EL (cell line): ENCODE measurements at regions not wholly inside any gene's neighbourhood (a gene's known extent, or its start where the extent isn't known, plus 50 kb on each side); places are given as distances from the start of the nearest gene placed in this dataset.
"Not testable (repeated sequence)": the region's sequence is repeated elsewhere in the genome, so short reads cannot be mapped to it uniquely, and the experiment has no call there.

Source experiments
- DNase-seq: peaks from one replicate; pipeline ENCODE4 v3.0.0-alpha.2; 2016

DNA sequence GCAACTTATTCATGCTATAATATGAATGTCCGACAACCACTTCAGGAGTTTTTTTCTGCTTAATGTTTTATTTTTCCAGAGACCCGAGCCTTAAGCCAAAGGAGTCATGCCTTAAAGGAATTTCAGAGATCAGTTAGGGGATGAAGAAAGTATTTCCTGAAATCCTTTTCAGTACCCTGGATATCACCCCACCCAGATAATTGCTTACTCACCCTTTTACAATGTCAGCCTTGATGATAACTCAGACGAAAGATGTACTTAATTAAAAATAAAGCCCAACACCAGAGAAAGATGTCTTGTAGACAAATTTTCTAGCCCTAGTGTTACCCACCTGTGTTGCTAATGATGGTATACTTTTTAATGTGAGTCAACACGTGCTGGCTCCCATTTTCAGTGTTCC lies 124.1 kb downstream of the XCL2 start:
- DNase-seq: peak; percentile 27

- no peak for DNase-seq
These were observed 127.6 kb downstream of the XCL2 start for GRCh38 chr1:168416220-168416619.

DNA sequence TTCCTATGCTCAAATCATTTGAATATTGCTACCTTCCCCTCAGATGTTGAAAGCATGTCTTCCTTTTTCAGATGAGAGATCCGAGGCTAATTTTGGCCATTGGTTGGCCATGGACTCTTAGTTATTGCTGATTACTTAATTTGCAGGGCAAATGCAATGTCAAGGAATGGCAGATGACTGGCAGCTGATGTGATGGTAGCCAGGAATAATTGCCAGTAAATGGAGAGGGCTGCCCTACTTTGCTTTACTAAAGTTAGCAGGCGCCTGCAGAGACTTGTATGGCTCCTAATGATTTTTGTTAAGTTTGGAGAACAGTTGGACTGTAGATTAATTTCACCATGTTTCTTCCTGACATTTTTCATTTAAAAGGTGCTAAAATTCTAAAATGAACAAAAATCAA lies 128.9 kb downstream of the XCL2 start:
- DNase-seq: no peak

GRCh38 chr1:168410464-168410863 lies 129.8 kb downstream of the TBX19 start:
- no peak for DNase-seq

GRCh38 chr1:168408884-168409283 lies 128.2 kb downstream of the TBX19 start:
- peak; percentile 47 for DNase-seq

GRCh38 chr1:168408539-168408865 lies 127.8 kb downstream of the TBX19 start:
- DNase-seq: peak; percentile 19

DNA sequence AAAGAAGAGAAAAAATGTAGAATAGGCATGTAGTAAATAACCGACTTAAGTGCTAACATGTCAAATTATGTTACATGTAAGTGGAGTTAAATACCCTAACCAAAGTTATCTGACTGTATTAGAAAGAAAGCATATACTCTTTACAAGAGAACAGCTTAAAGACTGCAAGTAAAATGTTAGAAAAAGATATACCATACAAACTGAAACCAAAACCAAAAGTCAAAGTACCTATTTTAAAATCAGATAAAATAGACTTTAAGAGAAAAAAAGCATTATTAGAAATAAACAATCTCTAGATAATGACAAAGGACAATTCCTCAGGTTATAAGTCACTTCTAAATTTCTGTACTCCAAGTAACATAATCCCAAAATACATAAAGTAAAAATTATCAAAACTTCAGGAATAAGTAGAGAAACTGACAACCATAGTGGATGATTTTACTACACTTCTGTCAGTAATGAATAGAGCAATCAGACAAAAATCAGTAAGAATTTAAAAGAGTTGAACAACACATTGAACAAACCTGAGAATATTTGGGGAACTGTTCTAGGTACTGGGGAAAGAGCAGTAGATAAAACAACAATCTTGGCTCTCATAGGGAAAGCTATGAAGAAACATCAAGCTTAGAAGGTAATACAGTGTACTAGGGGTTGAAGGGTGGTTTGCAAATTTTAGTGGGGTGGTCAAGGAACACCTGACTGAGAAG lies 127.3 kb downstream of the TBX19 start:
- DNase-seq: no peak

- DNase-seq: no peak
These were observed 125.4 kb downstream of the TBX19 start for GRCh38 chr1:168405906-168406549.

- DNase-seq: no peak
These were observed 122.5 kb downstream of the TBX19 start for GRCh38 chr1:168403140-168403539.

- DNase-seq: not testable (repeated sequence)
These were observed 121.8 kb downstream of the TBX19 start for GRCh38 chr1:168402466-168402865.

GRCh38 chr1:168401341-168401740 lies 120.7 kb downstream of the TBX19 start:
- no peak for DNase-seq

- DNase-seq: no peak
These were observed 119.5 kb downstream of the TBX19 start for GRCh38 chr1:168400139-168400538.

- DNase-seq: no peak
These were observed 117.1 kb downstream of the TBX19 start for GRCh38 chr1:168397806-168398205.

DNA sequence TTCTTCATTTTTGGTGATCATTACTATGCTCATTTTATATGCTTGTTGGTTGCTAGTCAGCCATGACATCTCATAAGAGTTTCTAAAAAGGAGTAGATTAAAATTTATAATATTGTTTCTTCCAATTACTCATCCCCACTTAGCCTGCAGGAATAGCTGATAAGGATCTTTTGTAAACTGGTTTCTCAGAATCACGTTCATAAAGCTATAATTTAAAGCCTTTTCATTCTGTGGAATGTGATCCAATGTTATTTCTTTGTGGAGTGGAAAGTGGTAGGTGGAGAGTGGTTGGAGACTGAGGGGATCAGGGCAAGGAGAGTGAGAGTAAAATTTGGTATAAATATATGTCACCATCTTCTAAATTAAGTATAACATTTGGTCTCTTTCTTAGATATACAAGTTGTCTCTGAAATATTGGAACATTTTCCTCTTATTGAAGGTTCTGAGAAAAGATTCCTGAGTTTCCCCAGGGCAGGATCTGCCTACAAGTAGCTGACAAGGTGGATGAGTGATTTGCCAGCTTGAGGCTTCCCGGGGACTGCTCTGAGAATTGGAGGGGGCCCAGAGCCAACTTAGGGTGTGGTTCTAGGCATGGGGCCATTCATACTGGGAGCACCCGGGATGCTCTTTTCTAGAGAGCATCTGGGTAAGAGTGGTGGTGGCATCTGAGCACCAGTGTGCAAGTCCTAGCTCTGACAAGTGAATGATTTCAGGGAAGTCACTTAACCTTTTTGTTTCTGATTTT lies 116.4 kb downstream of the TBX19 start:
- peak; percentile 22 for DNase-seq

GRCh38 chr1:168396508-168396907 lies 115.8 kb downstream of the TBX19 start:
- no peak for DNase-seq

DNA sequence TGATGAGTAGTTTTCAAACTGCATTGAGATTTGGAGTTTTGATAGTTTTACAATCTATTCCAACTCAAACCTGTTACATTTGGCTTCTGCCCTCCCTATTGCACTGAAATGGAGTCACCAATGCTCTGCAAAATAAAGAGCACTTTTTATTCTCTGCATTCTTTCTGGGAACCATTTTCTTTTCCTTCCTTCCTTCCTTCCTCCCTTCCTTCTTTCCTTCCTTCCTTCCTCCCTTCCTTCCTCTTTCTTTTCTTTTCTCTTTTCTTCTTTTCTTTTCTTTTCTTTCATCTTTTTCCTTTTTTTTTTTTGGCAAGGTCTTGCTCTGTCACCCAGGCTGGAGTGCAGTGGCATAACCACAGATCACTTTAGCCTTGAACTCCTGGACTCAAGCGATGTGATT lies 114.2 kb downstream of the TBX19 start:
- no peak for DNase-seq

DNA sequence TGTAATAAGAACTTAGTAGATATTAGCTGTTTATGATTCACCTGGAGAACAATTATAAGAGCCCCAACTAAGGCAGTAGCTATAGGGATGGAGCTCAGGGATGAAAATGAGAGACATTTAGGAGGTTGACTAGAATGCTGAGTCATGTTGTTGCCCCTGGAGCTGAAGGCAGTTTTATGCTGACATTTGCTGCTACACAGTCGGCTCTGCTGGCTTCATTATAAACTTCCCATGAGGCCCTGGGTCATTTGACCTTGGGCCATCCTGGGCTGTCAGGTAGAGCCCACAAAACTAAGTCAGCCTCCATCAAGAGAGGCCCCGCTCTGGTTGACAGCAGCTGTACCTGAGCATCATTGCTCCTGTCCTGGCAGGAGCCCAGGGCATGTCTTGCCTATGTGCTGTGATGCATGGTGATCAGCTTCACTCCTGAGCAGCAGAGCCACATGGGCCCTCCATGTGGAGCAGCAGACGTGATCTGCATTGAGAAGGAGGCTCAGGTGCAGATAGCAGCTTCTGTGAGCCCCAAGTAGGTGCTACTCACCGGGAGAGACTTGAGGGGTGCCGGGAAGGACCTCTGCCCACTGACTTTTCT lies 112.4 kb downstream of the TBX19 start:
- no peak for DNase-seq

DNA sequence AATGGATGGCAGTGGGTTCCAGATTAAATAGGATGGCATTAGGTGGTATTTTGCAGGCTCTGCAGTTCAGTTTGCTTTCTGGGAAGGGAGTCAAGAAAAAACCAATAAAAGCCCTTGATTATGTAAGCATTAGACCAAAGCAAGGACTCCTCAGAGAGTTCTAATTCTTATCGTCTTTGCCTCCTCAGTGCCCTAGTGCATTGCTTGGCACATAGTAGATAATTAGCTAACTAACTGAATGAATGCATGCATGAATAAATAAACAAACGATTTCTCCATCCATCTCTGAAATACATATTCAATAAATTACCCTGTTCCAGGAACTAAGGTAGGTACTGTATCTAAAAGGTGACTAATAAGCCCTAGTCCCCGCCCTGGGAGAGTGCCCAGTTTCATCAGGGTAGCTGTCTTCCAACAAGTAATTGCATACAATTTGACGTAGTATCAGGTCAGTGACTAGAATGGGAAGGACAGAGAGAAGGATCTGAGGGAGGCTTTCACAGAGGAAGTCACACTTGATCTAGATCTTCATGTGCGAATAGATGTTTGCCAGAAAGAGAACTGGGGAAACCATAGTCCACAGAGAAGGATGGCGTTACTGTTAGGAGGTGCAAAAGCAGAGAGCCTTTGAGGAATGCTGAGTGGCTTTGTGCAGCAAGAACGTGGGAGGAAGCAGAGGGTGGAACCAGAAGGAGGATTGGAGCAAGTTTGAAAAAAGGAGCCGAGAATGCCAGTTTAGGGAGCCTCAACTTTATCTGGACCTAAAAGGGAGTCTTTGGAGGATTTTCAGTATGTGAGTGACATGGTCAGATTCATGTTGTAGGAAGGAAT lies 111.4 kb downstream of the TBX19 start:
- no peak for DNase-seq

DNA sequence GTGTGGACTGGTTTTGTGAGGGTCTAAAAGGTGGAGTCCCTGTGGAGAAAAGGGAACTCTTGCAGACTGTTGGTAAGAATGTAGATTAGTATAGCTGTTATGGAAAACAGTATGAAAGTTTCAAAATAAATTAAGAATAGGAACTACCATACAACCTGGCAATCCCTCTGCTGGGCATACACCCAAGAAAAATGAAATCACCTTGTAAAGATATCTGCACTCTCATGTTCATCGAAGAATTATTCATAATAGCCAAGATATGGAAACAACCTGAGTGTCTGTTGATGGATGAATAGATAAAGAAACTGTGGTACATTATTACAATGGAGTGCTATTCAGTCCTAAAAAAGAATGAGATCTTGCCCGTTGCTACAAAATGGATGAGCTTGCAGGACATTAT lies 109.6 kb downstream of the TBX19 start:
- DNase-seq: no peak

DNA sequence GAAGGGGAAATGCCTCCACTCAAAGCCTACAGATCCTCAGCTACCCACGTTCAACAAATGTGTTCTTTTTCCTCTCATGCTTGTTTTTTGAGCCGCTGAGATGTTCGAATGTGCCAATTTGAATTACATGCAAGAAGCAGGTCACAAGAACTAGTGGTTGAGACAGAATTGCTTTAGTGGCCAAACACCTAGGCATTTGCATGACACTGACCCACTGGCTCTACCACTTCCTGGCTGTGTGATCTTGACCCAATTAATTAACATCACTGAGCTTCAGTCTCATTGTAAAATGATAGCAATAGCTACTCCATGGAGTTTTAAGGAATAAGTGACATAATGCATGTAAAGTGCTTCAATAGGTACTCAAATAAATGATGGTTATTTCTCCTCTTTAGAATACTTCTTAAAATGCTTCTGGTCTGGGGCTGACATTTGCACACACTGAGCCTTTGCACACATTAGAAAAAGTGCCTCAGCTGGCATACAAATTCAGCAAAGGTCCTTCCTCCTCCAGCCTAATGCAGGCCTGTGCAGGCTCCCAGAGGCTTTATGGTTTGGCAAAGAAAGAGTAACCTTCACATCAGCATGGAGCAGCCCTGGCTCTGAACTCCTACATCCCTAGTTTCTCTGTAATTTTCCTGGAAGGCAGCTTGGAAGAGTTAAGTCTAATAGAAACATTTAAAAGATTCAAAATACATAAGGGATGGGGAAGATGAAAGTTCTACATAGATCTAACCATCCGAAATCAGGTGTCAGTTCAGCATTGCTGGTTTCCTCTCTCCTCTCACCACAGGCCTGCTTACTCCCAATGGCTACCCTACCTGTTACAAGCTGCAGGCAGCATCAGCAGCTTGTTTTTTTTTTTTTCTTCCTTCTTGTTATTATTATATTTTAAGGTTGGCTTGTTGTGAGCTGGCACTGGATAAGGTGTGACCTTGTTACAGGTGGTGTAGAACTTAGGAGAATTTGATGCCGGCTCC lies 107.4 kb downstream of the TBX19 start:
- no peak for DNase-seq

DNA sequence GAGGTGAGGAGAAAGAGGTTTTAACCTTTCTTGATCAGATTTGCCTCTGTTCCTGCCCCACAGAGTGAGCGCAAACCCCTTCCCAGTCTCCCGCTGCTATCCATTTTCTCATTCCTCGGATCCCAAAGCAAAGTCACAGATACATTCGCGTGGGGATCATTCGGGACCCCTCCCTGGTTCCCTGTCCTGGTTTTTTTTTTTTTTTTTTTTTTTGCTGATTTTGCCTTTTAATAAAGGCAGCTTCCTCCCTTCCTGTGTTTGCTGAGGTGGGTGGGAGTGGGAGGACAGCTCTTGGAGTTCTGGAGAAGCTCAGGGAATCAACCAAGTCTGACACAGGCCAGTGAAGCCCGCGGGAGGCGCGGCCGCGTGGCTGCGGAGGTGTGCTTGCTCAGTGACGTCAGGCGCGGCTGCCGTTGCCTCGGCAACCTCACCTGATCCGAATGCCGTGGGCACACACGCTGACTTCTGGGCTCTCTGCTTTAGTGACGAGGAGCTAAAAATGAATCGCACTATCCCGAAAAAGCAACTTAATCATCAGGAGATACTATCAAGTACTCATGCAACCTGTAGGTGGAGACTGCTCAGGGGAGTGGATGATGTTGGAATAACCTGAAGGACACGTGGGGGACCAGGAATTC lies 106.4 kb downstream of the TBX19 start:
- no peak for DNase-seq
